OCI-LY3 (cell line): ENCODE measurements at regions not wholly inside any gene's neighbourhood (a gene's known extent, or its start where the extent isn't known, plus 50 kb on each side); places are given as distances from the start of the nearest gene placed in this dataset.
"Not testable (repeated sequence)": the region's sequence is repeated elsewhere in the genome, so short reads cannot be mapped to it uniquely, and the experiment has no call there.

Source experiments
- EZH2phosphoT487 ChIP-seq: fragments of 200-600 bp; shearing (Covaris generic); IDR thresholded peaks from 2 replicates; pipeline ENCODE4 v1.6.1; 2018; ENCODE audit warnings: antibody characterized with exemption, mixed run types, low read depth
- TF ChIP-seq, protein P1 (sequence below): fragments of 200-600, 300-600 bp; sonication (generic); IDR thresholded peaks from 2 replicates; pipeline ENCODE4 v1.5.1; 2014; ENCODE audit warnings: antibody characterized with exemption, low read length, low read depth

DNA sequence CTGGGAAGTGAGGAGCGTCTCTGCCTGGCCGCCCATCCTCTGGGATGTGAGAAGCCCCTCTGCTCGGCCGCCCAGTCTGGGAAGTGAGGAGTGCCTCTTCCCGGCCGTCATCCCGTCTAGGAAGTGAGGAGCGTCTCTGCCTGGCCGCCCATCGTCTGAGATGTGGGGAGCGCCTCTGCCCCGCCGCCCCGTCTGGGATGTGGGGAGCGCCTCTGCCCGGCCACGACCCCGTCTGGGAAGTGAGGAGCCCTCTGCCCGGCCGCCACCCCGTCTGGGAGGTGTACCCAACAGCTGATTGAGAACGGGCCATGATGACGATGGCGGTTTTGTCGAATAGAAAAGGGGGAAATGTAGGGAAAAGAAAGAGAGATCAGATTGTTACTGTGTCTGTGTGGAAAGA is 173.9 kb upstream of the PRSS1 start:
- TF ChIP-seq, protein P1, sequence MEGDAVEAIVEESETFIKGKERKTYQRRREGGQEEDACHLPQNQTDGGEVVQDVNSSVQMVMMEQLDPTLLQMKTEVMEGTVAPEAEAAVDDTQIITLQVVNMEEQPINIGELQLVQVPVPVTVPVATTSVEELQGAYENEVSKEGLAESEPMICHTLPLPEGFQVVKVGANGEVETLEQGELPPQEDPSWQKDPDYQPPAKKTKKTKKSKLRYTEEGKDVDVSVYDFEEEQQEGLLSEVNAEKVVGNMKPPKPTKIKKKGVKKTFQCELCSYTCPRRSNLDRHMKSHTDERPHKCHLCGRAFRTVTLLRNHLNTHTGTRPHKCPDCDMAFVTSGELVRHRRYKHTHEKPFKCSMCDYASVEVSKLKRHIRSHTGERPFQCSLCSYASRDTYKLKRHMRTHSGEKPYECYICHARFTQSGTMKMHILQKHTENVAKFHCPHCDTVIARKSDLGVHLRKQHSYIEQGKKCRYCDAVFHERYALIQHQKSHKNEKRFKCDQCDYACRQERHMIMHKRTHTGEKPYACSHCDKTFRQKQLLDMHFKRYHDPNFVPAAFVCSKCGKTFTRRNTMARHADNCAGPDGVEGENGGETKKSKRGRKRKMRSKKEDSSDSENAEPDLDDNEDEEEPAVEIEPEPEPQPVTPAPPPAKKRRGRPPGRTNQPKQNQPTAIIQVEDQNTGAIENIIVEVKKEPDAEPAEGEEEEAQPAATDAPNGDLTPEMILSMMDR = not testable (repeated sequence)
- TF ChIP-seq EZH2phosphoT487 = not testable (repeated sequence)
